GM21515 (cell line): ENCODE measurements at regions not wholly inside any gene's neighbourhood (a gene's known extent, or its start where the extent isn't known, plus 50 kb on each side); places are given as distances from the start of the nearest gene placed in this dataset.
"Not testable (repeated sequence)": the region's sequence is repeated elsewhere in the genome, so short reads cannot be mapped to it uniquely, and the experiment has no call there.

Source experiments
- ATAC-seq: cut with Tn5 transposase; IDR thresholded peaks from one replicate; pipeline ENCODE4 v1.9.1; 2021; ENCODE audit not compliant: unreplicated experiment

DNA sequence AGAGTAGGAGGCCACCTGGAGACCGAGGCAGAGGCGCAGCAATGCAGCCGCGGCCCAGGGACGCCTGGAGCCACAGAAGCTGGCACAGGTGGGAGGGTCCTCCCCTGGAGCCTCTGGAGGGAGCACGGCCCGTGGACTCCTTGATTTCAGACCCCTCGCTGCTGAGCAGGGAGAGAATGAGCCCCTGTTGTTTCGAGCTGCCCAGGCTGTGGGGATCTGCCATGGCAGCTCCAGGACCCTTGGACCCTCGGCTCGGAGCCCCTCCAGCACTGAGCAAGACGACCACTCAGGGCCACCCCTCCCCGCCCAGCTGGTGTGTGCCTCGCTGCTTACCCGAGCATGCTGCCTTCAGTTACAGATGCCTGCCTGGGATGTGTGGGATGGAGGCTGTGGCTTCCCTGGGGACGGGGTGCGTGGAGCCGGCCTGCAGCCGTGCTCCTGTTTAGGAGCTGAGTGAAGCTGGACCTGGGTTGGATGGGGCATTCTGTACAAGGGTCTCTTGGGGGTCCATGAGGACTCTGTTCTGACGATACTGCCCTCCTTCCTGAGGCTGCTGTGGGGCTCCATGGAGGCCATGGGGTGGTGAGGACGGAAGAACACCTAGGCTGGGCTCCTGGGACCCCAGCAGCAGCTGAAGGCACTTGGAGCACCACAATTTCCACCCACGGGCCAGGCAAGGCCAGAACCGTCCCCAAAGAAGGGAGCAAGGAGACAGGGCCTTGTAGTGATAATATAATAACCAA, 115.1 kb upstream of the LPCAT1 start:
- ATAC-seq, result no peak

GRCh38 chr5:1637639-1638481, 114.1 kb upstream of the LPCAT1 start:
- ATAC-seq, result no peak

DNA sequence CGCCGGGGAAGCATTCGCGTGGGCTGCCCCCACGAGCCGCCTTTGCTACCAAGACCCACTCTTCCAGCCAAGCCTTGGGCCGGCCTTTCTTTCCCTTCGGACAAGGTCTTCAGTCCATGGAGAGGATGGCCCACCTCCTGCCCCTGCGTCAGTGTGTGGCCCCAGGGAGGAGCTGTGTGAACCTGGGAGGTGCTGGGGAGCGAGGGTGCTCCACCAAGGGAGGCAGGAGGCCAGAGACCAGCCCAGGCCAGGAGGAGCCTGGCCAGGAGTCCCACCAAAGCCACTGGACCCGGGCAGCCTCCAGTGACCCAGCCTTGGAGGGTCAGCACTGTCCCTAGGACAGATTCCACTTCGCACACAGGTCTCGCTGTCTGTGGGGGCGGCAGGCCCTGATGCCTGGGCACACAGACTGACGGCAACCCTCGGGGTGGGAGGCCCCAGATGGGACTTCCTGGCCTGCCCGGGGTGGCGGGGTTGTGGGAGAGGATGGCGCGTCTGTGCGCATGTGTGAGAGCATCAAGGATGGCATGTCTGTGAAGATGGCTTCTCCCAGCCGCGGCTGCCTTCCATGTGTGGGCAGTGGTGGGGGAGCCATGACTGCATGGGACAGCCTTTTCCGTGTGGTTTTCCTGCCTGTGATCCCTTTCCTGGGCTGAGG, 113.3 kb upstream of the LPCAT1 start:
- ATAC-seq, result no peak

DNA sequence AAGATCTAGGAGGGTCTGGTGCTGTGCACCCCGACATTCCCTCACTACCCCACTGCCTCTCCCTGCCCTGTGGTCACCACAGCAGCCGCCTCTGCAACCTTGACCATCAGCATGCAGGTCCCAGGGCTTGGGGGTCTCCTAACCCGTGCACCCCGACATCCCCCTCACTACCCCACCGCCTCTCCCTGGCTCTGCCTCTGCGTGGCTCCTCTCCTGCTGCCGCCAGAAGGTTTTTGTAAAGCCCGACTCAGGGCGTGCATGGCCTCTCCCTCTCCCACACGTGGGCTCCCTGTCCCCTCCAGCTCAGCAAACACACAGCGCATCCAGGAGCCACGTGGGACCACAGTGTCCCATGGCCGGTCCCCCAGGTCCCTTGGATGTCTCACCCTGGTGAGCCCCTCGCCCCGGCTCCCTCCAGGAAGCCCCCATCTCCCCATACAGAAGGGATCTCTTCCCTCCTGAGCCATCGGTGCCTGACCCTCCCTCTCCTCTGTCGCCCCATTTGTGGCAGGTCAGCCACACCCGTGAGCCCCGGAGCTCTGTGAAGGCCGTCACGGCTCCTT, 112.5 kb upstream of the LPCAT1 start:
- ATAC-seq, result not testable (repeated sequence)

GRCh38 chr5:1635477-1635876, 111.7 kb upstream of the LPCAT1 start:
- ATAC-seq, result not testable (repeated sequence)

DNA sequence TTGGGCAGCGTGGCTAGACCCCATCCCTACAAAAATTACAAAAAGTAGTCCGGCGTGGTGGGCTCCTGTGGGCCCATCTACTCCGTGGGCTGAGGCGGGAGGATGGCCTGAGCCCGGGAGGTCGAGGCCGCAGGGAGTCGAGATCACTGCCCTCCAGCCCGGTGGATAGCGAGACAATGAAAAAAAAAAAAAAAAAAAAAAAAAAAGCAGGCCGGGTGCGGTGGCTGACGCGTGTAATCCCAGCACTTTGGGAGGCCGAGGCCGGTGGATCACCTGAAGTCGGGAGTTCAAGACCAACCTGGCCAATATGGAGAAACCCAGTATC, 110.5 kb upstream of the LPCAT1 start:
- ATAC-seq, result no peak

DNA sequence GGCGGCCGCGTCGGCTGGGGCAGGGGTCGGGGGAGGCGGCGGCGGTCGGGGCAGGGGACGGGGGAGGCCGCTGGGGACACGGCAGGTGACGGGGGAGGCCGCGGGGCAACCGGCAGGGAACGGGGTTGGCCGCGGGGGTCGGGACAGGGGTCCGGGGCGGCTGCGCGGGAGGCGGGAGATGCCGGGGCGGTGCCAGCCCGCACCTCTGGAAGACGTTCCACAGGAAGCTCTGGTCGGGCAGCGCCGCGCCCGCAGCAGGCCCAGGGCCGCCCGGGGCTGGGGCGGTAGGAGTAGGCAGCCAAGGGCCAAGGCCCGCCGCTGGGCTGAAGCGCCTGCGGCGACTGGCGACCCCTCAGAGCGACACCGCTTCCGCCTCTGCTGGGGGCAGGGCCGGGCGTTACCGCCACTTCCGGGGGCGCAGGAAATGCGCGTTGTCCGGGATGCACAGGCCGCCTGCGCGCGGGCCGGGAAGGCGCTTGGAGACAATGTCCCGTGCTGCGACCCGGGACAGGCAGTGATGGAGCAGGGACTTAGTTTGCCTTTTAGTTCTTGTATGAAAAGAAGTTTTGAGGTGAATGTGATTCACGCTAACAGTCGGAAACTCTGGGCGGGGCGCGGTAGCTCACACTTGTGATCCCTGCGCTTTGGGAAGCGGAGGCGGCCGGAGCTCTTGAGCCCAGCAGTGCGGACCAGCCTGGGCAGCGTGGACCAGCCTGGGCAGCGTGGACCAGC, 110.0 kb upstream of the LPCAT1 start:
- ATAC-seq, result peak; percentile 94

DNA sequence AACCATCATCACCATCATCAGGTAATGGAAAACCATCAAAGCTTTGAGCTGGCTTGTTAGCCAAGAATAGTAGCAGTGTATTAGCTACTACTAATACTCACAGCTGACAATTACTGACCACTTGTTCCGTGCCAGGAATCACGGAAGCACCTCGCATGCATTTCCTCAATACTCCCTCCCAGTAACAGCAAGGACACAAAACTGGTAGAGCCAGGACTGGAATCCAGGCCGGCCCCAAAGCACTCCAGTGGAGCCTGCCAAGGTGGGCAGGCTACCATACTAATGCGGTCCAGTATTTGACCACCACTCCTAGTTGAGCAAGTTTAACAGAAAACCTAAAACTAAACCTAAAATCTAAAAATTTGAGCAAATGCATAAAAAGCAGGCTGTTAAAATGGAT, 107.2 kb upstream of the LPCAT1 start:
- ATAC-seq, result not testable (repeated sequence)

- ATAC-seq, result not testable (repeated sequence)
These were observed 102.6 kb upstream of the LPCAT1 start for GRCh38 chr5:1626397-1626796.

DNA sequence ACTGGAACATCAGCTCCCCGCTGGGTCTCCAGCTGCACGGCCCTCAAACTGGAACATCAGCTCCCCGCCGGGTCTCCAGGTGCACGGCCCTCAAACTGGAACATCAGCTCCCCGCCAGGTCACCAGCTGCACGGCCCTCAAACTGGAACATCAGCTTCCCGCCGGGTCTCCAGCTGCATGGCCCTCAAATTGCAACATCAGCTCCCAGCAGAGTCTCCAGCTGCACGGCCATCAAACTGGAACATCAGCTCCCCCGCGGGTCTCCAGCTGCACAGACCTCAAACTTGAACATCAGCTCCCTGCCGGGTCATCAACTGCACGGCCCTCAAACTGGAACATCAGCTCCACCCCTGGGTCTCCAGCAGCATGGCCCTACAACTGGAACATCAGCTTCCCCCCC, 95.8 kb upstream of the LPCAT1 start:
- not testable (repeated sequence) for ATAC-seq

DNA sequence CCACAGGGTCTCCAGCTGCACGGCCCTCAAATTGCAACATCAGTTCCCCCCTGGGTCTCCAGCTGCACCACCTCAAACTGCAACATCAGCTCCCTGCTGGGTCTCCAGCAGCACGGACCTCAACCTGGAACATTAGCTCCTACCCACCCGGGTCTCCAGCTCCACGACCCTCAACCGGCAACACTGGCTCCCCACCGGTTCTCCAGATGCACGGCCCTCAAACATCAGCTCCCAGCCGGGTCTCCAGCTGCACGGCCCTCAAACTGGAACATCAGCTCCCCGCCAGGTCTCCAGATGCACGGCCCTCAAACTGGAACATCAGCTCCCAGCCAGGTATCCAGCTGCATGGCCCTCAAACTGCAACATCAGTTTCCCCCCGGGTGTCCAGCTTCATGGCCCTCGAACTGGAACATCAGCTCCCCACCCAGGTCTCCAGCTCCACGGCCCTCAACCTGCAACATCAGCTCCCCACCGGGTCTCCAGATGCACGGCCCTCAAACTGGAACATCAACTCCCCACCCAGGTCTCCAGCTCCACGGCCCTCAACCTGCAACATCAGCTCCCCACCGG, 94.6 kb upstream of the LPCAT1 start:
- ATAC-seq, result not testable (repeated sequence)

- ATAC-seq, result not testable (repeated sequence)
These were observed 93.5 kb upstream of the LPCAT1 start for GRCh38 chr5:1617236-1617755.

DNA sequence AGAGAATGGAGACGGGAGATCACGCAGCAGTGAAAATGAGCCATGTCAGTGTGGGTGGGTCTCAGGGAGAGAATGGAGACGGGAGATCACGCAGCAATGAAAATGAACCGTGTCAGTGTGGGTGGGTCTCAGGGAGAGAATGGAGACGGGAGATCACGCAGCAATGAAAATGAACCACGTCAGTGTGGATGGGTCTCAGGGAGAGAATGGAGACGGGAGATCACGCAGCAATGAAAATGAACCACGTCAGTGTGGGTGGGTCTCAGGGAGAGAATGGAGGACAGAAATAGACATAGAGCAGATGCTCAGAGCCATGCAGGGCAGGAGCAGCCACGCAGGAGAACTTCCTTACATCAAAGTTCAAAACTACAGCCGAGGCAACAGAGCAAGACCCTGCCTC, 89.8 kb upstream of the LPCAT1 start:
- not testable (repeated sequence) for ATAC-seq

DNA sequence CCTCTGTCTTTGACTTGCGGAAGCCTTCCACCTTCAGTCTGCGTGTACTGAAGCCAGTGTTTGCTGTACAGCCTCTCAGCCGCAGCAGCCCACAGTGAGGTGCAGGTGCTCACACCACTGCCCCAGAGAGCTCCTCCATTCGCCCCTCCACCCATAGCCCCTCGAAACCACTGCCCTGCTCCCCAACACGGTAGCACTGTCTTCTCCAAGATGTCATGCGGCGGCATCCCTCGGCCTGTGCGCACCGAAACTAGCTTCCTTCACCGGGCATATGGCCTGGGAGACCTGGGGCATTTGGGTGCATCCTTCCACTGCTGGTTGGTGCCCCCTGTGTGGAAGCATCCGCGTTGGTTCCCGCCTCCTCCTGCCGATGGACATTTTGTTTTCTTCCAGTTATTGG, 86.8 kb upstream of the LPCAT1 start:
- ATAC-seq, result not testable (repeated sequence)

DNA sequence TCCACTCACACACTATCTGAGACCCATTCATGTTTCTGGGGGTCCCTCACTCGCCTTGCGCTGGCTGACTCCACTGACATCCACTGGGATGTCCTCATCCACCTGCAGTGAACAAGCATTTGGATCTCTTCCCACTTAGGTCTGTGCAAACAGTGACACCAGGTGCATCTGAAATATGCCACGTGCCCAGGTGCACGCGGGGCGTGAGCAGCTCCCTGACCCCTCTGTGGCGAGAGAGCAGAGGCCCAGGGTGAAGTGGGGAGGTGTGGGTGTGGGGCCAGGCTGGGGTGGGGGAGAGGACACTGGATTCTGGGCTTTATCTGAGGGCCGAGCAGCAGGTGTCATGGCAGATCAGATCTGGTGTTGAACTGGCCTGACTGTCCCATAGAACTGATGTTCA, 85.4 kb upstream of the LPCAT1 start:
- ATAC-seq, result not testable (repeated sequence)

DNA sequence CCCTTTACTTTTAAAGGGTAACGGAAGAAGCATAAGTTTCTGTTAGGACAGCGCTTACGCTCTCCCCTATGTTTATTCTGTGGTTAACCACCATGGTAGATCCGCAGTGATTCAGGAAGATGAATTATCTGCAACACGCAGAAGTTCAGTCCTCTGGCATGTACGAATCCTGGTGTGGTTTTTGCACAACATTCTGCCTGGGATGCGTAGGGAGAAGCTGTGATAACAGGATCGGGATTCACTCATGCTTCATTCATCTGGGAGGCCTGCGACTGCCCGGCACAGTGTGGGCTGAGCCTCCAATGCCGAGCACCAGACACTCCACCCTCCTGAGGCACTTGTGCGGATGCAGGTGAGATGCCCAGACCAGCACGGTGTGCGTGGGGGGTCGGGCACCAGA, 84.6 kb upstream of the LPCAT1 start:
- not testable (repeated sequence) for ATAC-seq

DNA sequence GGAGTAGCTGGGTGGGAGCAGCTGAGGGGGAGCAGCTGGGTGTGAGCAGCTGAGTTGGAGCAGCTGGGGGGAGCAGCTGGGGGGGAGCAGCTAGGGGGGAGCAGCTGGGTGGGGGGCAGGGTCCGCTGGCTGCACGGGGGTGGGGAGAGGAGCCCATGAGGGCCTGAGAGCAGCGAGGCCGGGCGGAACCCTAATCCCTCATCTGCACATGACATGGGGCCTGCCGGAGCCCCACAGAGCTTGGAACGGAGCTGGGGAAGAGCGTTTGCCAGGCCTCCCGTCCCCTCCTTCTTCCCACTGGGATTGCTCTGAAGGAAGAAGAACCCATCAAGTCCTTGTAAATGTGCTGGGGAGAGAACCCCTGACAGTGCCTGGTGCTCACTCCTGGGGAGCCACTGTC, 83.2 kb upstream of the LPCAT1 start:
- ATAC-seq, result not testable (repeated sequence)

DNA sequence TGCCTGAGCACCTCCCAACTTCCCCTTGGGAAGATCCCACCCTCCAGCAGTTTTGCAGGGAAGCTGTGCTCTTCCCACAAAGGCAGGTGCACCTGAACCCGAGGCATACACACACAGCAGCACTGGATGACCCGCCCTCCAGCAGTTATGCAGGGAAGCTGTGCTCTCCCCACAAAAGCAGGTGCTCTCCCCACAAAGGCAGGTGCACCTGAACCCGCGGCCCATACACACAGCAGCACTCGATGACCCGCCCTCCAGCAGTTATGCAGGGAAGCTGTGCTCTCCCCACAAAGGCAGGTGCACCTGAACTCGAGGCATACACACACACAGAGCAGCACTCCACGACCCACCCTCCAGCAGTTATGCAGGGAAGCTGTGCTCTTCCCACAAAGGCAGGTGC, 80.2 kb upstream of the LPCAT1 start:
- not testable (repeated sequence) for ATAC-seq

DNA sequence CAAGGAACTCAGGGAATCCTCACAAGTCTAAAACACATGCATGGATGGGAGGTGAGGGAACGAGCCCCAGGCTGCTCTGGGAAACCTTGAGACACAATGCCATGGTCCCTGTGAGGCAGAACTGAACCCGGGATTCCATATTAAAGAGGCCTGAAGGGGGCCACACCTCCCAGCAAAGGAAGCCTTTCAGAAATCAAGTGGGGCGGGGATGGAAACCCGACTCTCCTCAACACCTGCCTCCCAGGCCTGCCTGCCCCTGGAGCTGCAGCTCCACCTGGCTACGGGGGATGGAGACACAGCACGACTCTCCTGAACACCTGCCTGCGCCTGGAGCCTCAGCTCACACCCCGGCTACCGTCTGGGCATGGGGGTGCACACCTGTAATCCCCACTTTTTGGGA, 77.8 kb upstream of the LPCAT1 start:
- not testable (repeated sequence) for ATAC-seq
